GM12878 (cell line): ENCODE measurements at regions not wholly inside any gene's neighbourhood (a gene's known extent, or its start where the extent isn't known, plus 50 kb on each side); places are given as distances from the start of the nearest gene placed in this dataset.

Source experiments
- HDAC6 ChIP-seq: fragments of 200-600 bp; sonication (generic); IDR thresholded peaks from one replicate; pipeline ENCODE4 v1.8.0; 2017; ENCODE audit warnings: antibody characterized with exemption; ENCODE audit not compliant: unreplicated experiment
- MYB ChIP-seq: fragments of 150-350 bp; IDR thresholded peaks from 2 replicates; pipeline ENCODE4 v1.6.1; 2014; ENCODE audit warnings: mild to moderate bottlenecking, low read depth, low read length, borderline replicate concordance
- NFIC ChIP-seq: IDR thresholded peaks from 2 replicates; pipeline ENCODE4 v1.6.1; 2012; ENCODE audit warnings: low read depth, mild to moderate bottlenecking, inconsistent platforms, low read length, moderate library complexity
- POLR2A ChIP-seq: IDR thresholded peaks from 2 replicates; pipeline ENCODE4 v1.6.1; 2011; ENCODE audit warnings: low read depth, mild to moderate bottlenecking, low read length
- RBBP5 ChIP-seq: fragments of 200-600 bp; sonication (generic); conservative IDR thresholded peaks from 2 replicates; pipeline ENCODE4 v1.6.1; 2016
- RFX5 ChIP-seq: IDR thresholded peaks from 2 replicates; pipeline ENCODE4 v1.6.1; 2011; ENCODE audit warnings: low read depth, low read length, improper control_type of control experiment
- SP1 ChIP-seq: IDR thresholded peaks from one replicate; pipeline ENCODE4 v1.6.1; 2011; ENCODE audit warnings: low read depth, low read length
- YY1 ChIP-seq: IDR thresholded peaks from 2 replicates; pipeline ENCODE4 v1.6.1; 2011; ENCODE audit warnings: low read depth, mild to moderate bottlenecking, low read length
- TF ChIP-seq, protein P1 (sequence below), 3 experiments: IDR thresholded peaks in 2 of 3; conservative IDR thresholded peaks in 1 of 3; 2 replicates each; pipeline ENCODE4 v1.5.1; 2011; ENCODE audit warnings: low read depth in 3 of 3, low read length in 3 of 3, mild to moderate bottlenecking in 3 of 3, control low read depth in 2 of 3, moderate library complexity in 2 of 3, inconsistent platforms in 1 of 3, mixed read lengths in 1 of 3; ENCODE audit not compliant: control insufficient read depth in 2 of 3, insufficient read depth in 1 of 3; ENCODE audit errors: extremely low read depth in 1 of 3

GRCh38 chr4:174397366-174398155 lies 113.8 kb downstream of the CEP44 start:
- no peak for TF ChIP-seq NFIC
- TF ChIP-seq, protein P1, sequence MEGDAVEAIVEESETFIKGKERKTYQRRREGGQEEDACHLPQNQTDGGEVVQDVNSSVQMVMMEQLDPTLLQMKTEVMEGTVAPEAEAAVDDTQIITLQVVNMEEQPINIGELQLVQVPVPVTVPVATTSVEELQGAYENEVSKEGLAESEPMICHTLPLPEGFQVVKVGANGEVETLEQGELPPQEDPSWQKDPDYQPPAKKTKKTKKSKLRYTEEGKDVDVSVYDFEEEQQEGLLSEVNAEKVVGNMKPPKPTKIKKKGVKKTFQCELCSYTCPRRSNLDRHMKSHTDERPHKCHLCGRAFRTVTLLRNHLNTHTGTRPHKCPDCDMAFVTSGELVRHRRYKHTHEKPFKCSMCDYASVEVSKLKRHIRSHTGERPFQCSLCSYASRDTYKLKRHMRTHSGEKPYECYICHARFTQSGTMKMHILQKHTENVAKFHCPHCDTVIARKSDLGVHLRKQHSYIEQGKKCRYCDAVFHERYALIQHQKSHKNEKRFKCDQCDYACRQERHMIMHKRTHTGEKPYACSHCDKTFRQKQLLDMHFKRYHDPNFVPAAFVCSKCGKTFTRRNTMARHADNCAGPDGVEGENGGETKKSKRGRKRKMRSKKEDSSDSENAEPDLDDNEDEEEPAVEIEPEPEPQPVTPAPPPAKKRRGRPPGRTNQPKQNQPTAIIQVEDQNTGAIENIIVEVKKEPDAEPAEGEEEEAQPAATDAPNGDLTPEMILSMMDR (IDR thresholded peaks at IDR 0.05 in 2 of 3, conservative IDR thresholded peaks at IDR 0.05 in 1 of 3; ENCODE audit: control insufficient read depth in 2 of 3, extremely low read depth in 1 of 3, insufficient read depth in 1 of 3, low read depth in 3 of 3, low read length in 3 of 3), result no peak
- TF ChIP-seq POLR2A, result no peak
- no peak for TF ChIP-seq RBBP5
- no peak for TF ChIP-seq SP1
- no peak for TF ChIP-seq HDAC6
- no peak for TF ChIP-seq MYB
- no peak for TF ChIP-seq RFX5
- no peak for TF ChIP-seq YY1
